ENCODE measurements at regions not wholly inside any gene's neighbourhood (a gene's known extent, or its start where the extent isn't known, plus 50 kb on each side); places are given as distances from the start of the nearest gene placed in this dataset.

- Histone ChIP-seq H3K4me3 (no peak overlapping the region), H3K4me1 (ENCODE audit: insufficient read depth) (peaks cover 9% of the 10 kb centered on the region), H3K36me3 (replicated peaks; ENCODE audit: insufficient read depth, low read depth) (no peaks in the 10 kb centered on the region), H3K9me3 (ENCODE audit: low read depth) (no peaks in the 10 kb centered on the region), H4K20me1 (ENCODE audit: insufficient read depth, poor library complexity, severe bottlenecking) (no peaks in the 10 kb centered on the region), H3K27me3 (no peaks in the 10 kb centered on the region), H3K27ac (no peak overlapping the region), H3K4me2 (no peak overlapping the region), H3K9me2 (replicated peaks; ENCODE audit: insufficient read depth) (no peaks in the 10 kb centered on the region), H3K79me2 (no peaks in the 10 kb centered on the region), H2AFZ (no peak overlapping the region)
- no peak for TF ChIP-seq EZH2phosphoT487 (IDR thresholded peaks at IDR 0.05; ENCODE audit: low read depth, severe bottlenecking, unreplicated experiment)
- TF ChIP-seq CTCF (IDR thresholded peaks at IDR 0.05; ENCODE audit: poor library complexity) = no peak
- TF ChIP-seq EZH2 (IDR thresholded peaks at IDR 0.05; ENCODE audit: borderline replicate concordance) = no peak
- DNase-seq (ENCODE audit: low spot score) = no peak
Observed at GRCh38 chr3:40992023-40992422, 207.3 kb upstream of the CTNNB1 start.

GRCh38 chr3:40994611-40995010 lies 204.7 kb upstream of the CTNNB1 start:
- no peak overlapping the region for H2AFZ ChIP-seq
- no peaks in the 10 kb centered on the region for H3K9me3 ChIP-seq (ENCODE audit: low read depth)
- H4K20me1 ChIP-seq (ENCODE audit: insufficient read depth, poor library complexity, severe bottlenecking) = no peaks in the 10 kb centered on the region
- 85% methylated on average over 1 of the region's 1 CpG for WGBS (ENCODE audit: low lambda C conversion rate, missing lambda C conversion rate)
- DNase-seq (ENCODE audit: low spot score) = no peak
- H3K36me3 ChIP-seq (replicated peaks; ENCODE audit: insufficient read depth, low read depth) = no peaks in the 10 kb centered on the region
- no peak overlapping the region for H3K4me3 ChIP-seq
- no peak overlapping the region for H3K4me2 ChIP-seq
- H3K27ac ChIP-seq = no peak overlapping the region
- H3K4me1 ChIP-seq (ENCODE audit: insufficient read depth) = peaks cover 9% of the 10 kb centered on the region
- no peaks in the 10 kb centered on the region for H3K27me3 ChIP-seq
- H3K79me2 ChIP-seq = no peaks in the 10 kb centered on the region
- no peaks in the 10 kb centered on the region for H3K9me2 ChIP-seq (replicated peaks; ENCODE audit: insufficient read depth)
- TF ChIP-seq EZH2phosphoT487 (IDR thresholded peaks at IDR 0.05; ENCODE audit: low read depth, severe bottlenecking, unreplicated experiment) (no peak), EZH2 (IDR thresholded peaks at IDR 0.05; ENCODE audit: borderline replicate concordance) (no peak), CTCF (IDR thresholded peaks at IDR 0.05; ENCODE audit: poor library complexity) (no peak)

- no peaks in the 10 kb centered on the region for H4K20me1 ChIP-seq (ENCODE audit: insufficient read depth, poor library complexity, severe bottlenecking)
- no peaks in the 10 kb centered on the region for H3K79me2 ChIP-seq
- H3K27me3 ChIP-seq = no peaks in the 10 kb centered on the region
- H2AFZ ChIP-seq = no peak overlapping the region
- no peak for DNase-seq (ENCODE audit: low spot score)
- no peaks in the 10 kb centered on the region for H3K9me3 ChIP-seq (ENCODE audit: low read depth)
- H3K9me2 ChIP-seq (replicated peaks; ENCODE audit: insufficient read depth) = no peaks in the 10 kb centered on the region
- peaks cover 9% of the 10 kb centered on the region for H3K4me1 ChIP-seq (ENCODE audit: insufficient read depth)
- 91% methylated on average over 2 of the region's 2 CpGs for WGBS (ENCODE audit: low lambda C conversion rate, missing lambda C conversion rate)
- no peaks in the 10 kb centered on the region for H3K36me3 ChIP-seq (replicated peaks; ENCODE audit: insufficient read depth, low read depth)
- TF ChIP-seq EZH2 (IDR thresholded peaks at IDR 0.05; ENCODE audit: borderline replicate concordance) (no peak), CTCF (IDR thresholded peaks at IDR 0.05; ENCODE audit: poor library complexity) (no peak), EZH2phosphoT487 (IDR thresholded peaks at IDR 0.05; ENCODE audit: low read depth, severe bottlenecking, unreplicated experiment) (no peak)
- no peak overlapping the region for H3K4me3 ChIP-seq
- H3K4me2 ChIP-seq = no peak overlapping the region
- H3K27ac ChIP-seq = no peak overlapping the region
Observed at GRCh38 chr3:40995271-40995670, 204.0 kb upstream of the CTNNB1 start.

GRCh38 chr3:40996382-40996781 lies 202.9 kb upstream of the CTNNB1 start:
- H2AFZ ChIP-seq = no peak overlapping the region
- WGBS (ENCODE audit: low lambda C conversion rate, missing lambda C conversion rate) = 29% methylated on average over 5 of the region's 5 CpGs
- H3K4me3 ChIP-seq = no peak overlapping the region
- H3K4me2 ChIP-seq = no peak overlapping the region
- no peaks in the 10 kb centered on the region for H3K27me3 ChIP-seq
- H3K27ac ChIP-seq = no peak overlapping the region
- H3K9me2 ChIP-seq (replicated peaks; ENCODE audit: insufficient read depth) = no peaks in the 10 kb centered on the region
- peaks cover 9% of the 10 kb centered on the region for H3K4me1 ChIP-seq (ENCODE audit: insufficient read depth)
- DNase-seq (ENCODE audit: low spot score) = peak; percentile 23
- no peaks in the 10 kb centered on the region for H3K9me3 ChIP-seq (ENCODE audit: low read depth)
- no peak for TF ChIP-seq EZH2 (IDR thresholded peaks at IDR 0.05; ENCODE audit: borderline replicate concordance)
- TF ChIP-seq CTCF (IDR thresholded peaks at IDR 0.05; ENCODE audit: poor library complexity) = no peak
- no peak for TF ChIP-seq EZH2phosphoT487 (IDR thresholded peaks at IDR 0.05; ENCODE audit: low read depth, severe bottlenecking, unreplicated experiment)
- no peaks in the 10 kb centered on the region for H4K20me1 ChIP-seq (ENCODE audit: insufficient read depth, poor library complexity, severe bottlenecking)
- no peaks in the 10 kb centered on the region for H3K36me3 ChIP-seq (replicated peaks; ENCODE audit: insufficient read depth, low read depth)
- no peaks in the 10 kb centered on the region for H3K79me2 ChIP-seq

All from hepatocyte (in vitro differentiated cells).